Progenitor cell of endocrine pancreas (in vitro differentiated cells): ENCODE measurements at regions not wholly inside any gene's neighbourhood (a gene's known extent, or its start where the extent isn't known, plus 50 kb on each side); places are given as distances from the start of the nearest gene placed in this dataset.

ENCODE experiments used
- DNase-seq: peaks from one replicate; pipeline ENCODE4 v3.0.0; 2021; ENCODE audit warnings: low spot score; ENCODE audit not compliant: unreplicated experiment
- H3K27ac Mint-ChIP-seq: 2 replicates; pipeline ENCODE4 v1.8.0; 2021; ENCODE audit warnings: mild to moderate bottlenecking, moderate library complexity, mixed read lengths
- H3K27me3 Mint-ChIP-seq: 2 replicates; pipeline ENCODE4 v1.8.0; 2021; ENCODE audit warnings: mixed read lengths
- H3K36me3 Mint-ChIP-seq: 2 replicates; pipeline ENCODE4 v1.8.0; 2022; ENCODE audit warnings: mixed read lengths; ENCODE audit not compliant: insufficient read depth
- H3K4me1 Mint-ChIP-seq: 2 replicates; pipeline ENCODE4 v1.8.0; 2021; ENCODE audit warnings: low read depth, mixed read lengths
- H3K4me3 Mint-ChIP-seq: 2 replicates; pipeline ENCODE4 v1.8.0; 2021; ENCODE audit warnings: low read depth, mild to moderate bottlenecking, moderate library complexity, mixed read lengths
- H3K9me3 Mint-ChIP-seq: 2 replicates; pipeline ENCODE4 v1.8.0; 2021; ENCODE audit warnings: low read depth, mixed read lengths
- TF ChIP-seq, protein P1 (sequence below): fragments of 200-600 bp; sonication (generic); IDR thresholded peaks from one replicate; pipeline ENCODE4 v1.5.0; 2021; ENCODE audit warnings: antibody characterized with exemption, mild to moderate bottlenecking; ENCODE audit not compliant: unreplicated experiment

GRCh38 chr1:40926441-40926840, 53.1 kb upstream of the CTPS1 start:
- Mint-ChIP-seq H3K27me3 (no peaks in the 10 kb centered on the region), H3K4me3 (no peak overlapping the region), H3K36me3 (no peaks in the 10 kb centered on the region), H3K9me3 (no peaks in the 10 kb centered on the region), H3K27ac (no peak overlapping the region), H3K4me1 (peaks cover 18% of the 10 kb centered on the region)
- no peak for DNase-seq
- TF ChIP-seq, protein P1, sequence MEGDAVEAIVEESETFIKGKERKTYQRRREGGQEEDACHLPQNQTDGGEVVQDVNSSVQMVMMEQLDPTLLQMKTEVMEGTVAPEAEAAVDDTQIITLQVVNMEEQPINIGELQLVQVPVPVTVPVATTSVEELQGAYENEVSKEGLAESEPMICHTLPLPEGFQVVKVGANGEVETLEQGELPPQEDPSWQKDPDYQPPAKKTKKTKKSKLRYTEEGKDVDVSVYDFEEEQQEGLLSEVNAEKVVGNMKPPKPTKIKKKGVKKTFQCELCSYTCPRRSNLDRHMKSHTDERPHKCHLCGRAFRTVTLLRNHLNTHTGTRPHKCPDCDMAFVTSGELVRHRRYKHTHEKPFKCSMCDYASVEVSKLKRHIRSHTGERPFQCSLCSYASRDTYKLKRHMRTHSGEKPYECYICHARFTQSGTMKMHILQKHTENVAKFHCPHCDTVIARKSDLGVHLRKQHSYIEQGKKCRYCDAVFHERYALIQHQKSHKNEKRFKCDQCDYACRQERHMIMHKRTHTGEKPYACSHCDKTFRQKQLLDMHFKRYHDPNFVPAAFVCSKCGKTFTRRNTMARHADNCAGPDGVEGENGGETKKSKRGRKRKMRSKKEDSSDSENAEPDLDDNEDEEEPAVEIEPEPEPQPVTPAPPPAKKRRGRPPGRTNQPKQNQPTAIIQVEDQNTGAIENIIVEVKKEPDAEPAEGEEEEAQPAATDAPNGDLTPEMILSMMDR: no peak

DNA sequence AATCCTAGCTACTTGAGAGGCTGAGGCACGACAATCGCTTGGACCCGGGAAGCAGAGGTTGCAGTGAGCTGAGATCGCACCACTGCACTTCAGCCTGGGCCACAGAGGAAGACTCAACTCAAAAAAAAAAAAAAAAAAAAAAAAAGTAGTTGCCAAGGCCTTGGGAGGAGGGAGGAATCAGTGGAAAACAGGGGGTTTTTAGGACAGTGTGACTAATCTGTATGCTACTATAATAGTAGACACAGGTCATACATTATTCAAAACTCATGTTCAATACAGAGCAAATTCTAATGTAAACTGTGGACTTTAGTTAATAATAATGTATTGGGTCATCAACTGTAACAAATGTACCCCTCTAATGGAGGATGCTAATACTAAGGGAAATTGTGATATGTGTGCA, 51.7 kb upstream of the CTPS1 start:
- no peaks in the 10 kb centered on the region for H3K36me3 Mint-ChIP-seq
- DNase-seq: no peak
- no peak overlapping the region for H3K4me3 Mint-ChIP-seq
- no peaks in the 10 kb centered on the region for H3K9me3 Mint-ChIP-seq
- H3K4me1 Mint-ChIP-seq: peaks cover 31% of the 10 kb centered on the region
- TF ChIP-seq, protein P1: no peak
- H3K27me3 Mint-ChIP-seq: no peaks in the 10 kb centered on the region
- H3K27ac Mint-ChIP-seq: no peak overlapping the region

GRCh38 chr1:40928699-40929098, 50.8 kb upstream of the CTPS1 start:
- Mint-ChIP-seq H3K27ac (no peak overlapping the region), H3K27me3 (no peaks in the 10 kb centered on the region), H3K9me3 (no peaks in the 10 kb centered on the region), H3K4me3 (no peak overlapping the region), H3K4me1 (peaks cover 31% of the 10 kb centered on the region), H3K36me3 (no peaks in the 10 kb centered on the region)
- TF ChIP-seq, protein P1: no peak
- no peak for DNase-seq

- TF ChIP-seq, protein P1: no peak
- Mint-ChIP-seq H3K4me1 (peaks cover 31% of the 10 kb centered on the region), H3K9me3 (no peaks in the 10 kb centered on the region), H3K36me3 (no peaks in the 10 kb centered on the region), H3K27me3 (no peaks in the 10 kb centered on the region), H3K4me3 (no peak overlapping the region), H3K27ac (no peak overlapping the region)
- DNase-seq: no peak
Observed at GRCh38 chr1:40929155-40929554, 50.3 kb upstream of the CTPS1 start.
